Smooth muscle cell of the brain vasculature (primary cell): ENCODE measurements at regions not wholly inside any gene's neighbourhood (a gene's known extent, or its start where the extent isn't known, plus 50 kb on each side); places are given as distances from the start of the nearest gene placed in this dataset.

Experiments
- DNase-seq: peaks from one replicate; pipeline ENCODE4 v3.0.0-alpha.2; 2012; ENCODE audit warnings: low read depth, low spot score

- DNase-seq: no peak
Observed at GRCh38 chr7:47221826-47222225, 360.1 kb downstream of the TNS3 start.

- DNase-seq: no peak
Observed at GRCh38 chr7:47218378-47219176, 363.3 kb downstream of the TNS3 start.

- no peak for DNase-seq
Observed at GRCh38 chr7:47217570-47218360, 364.1 kb downstream of the TNS3 start.

DNA sequence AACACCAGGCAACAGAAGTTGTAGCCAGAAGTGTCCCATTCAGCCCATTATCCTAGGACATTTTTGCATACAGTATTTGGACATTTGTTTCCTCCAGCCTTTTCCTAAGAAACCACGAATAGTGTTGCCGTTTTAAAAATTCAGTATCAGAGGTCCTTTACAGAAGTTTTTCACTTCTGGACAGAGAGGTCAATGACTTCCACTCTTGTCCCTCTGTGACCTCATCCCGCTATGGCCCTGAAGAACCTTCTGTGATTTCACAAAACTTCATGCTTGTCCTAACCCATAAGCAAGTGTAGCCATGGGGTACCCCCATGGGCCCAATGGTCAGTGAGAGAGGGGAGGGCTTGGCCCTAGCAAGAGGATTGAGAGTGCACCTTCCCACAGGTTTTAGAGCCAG is 364.8 kb downstream of the TNS3 start:
- no peak for DNase-seq

GRCh38 chr7:47216439-47216838 is 365.5 kb downstream of the TNS3 start:
- no peak for DNase-seq

- no peak for DNase-seq
Observed at GRCh38 chr7:47215640-47216039, 366.3 kb downstream of the TNS3 start.

GRCh38 chr7:47215049-47215448 is 366.9 kb downstream of the TNS3 start:
- DNase-seq: no peak

DNA sequence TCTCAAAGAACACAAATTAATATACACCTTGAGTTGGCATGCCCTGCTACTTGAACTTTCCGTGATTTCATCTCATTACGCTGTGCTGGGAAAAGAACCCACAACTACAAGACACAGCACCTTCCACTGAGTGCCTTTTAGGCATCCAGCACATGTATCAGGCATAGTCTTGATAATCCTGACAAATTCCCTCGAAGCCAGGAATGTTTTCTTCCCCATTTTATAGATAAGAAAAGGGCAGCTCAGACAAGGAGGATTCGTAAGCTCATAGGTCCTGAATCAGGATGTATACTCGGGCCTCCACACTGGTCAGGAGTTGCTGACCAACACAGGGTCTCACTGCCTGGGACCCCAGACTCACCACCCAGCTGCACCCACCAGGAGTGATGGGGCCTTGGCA is 368.6 kb downstream of the TNS3 start:
- DNase-seq: no peak

DNA sequence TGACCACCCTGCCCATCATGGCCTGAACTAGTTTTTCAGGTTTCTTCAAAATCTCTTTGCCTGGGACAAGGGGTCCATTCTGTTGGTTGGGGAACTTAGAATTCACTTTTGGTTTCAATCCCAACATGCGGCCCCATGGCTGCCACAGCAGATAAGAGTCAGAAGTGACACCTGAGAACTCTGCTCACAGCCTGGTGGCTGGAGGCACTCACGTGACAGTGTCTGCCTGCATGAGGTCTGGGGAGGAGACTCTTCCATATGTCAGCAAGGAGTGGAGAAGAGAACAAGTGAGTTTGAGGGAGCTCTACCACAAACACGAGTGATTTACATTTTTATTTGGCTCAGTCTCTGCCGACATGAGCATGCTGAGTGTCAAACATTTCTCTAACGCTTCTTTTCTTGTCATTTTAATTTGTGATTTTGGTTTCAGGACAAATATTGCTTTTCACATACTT is 370.4 kb downstream of the TNS3 start:
- DNase-seq: no peak

GRCh38 chr7:47210281-47210854 is 371.5 kb downstream of the TNS3 start:
- DNase-seq: no peak

- no peak for DNase-seq
Observed at GRCh38 chr7:47207956-47208355, 374.0 kb downstream of the TNS3 start.

DNA sequence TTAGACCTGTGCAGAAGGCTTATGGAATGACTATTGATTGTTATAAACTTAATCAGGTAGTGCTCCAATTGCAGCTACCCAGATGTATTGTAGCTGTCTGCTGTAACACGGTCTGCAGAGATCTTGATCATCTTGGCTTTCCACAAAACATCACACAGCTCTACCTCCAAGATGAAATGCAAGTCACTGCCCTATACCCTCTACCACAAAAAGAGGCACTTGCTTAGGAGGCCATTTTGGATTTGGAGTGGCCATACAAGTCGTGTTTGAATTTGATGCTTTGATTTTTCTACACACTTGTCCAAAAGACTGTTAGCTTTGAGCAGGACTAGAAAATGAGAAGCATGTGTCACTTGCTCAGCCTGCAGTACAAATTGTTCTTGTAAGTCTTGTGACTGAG is 377.2 kb downstream of the TNS3 start:
- no peak for DNase-seq

GRCh38 chr7:47202146-47202783 is 379.6 kb downstream of the TNS3 start:
- no peak for DNase-seq

GRCh38 chr7:47198159-47198558 is 383.8 kb downstream of the TNS3 start:
- DNase-seq: no peak

GRCh38 chr7:47197486-47197885 is 384.4 kb downstream of the TNS3 start:
- no peak for DNase-seq

- no peak for DNase-seq
Observed at GRCh38 chr7:47196737-47197136, 385.2 kb downstream of the TNS3 start.

GRCh38 chr7:47196106-47196645 is 385.7 kb downstream of the TNS3 start:
- DNase-seq: no peak

- DNase-seq: no peak
Observed at GRCh38 chr7:47195641-47196040, 386.3 kb downstream of the TNS3 start.

DNA sequence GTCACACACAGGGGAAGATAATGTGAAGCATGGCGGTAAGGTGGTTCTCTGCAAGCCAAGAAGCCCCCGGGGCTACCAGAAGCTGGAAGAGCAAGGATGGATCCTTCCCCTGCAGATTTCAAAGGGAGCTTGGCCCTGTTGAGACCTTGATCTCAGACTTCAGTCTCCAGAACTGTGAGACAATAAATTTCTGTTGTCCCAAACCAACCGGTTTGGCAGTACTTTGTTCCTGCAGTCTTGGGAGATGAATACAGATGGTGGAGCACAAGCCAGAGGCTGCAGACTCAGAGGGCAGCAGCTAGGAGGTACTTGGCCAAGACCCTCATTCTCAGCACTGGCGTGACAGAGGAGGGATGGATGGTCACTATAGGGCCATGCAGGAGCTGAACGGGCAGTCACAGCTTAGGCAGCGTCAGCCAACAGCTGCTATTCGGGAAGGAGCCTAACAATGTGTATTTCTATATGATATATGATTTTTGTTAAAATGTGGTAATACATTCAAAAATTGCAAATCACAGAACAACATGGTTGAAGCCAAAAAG is 387.3 kb downstream of the TNS3 start:
- no peak for DNase-seq

DNA sequence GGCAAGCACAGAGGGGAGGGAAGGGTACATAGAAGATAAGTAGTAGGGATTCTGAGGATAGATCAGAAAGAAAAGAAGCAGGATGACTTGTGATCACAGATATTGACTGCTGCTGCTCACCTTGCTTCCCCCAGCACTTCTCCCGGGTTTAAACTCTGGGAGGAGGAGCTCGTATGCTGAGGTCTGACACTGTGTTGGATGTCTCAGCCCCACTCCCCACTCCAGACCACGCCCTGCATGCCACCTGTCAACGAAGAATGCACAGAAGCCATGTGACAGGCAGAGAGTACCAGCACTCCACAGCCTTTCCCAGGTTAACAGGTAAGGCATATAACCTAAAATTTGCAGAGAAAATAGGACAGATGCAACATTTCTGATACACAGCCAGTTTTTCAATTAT is 388.9 kb downstream of the TNS3 start:
- DNase-seq: no peak

DNA sequence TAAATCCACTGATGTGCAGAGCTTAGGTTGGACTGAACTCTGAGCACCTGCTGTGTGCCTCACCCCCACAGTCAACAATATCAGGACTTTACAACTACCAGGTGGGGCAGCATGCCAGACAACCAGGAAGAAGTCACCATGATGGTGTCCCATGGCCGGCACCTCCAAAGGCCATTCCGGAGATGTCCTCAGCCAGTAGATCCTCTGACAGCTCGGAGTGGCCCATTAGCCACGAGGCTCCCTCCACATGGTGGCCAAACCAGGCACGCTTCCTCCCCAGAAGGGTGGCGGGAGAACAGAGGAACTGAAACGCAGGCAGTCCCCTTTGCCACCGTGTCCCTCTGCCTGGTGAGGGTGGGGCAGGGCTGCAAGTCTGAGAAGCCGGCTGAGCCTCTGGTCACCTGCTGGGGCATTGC is 390.0 kb downstream of the TNS3 start:
- DNase-seq: no peak

GRCh38 chr7:47191316-47191715 is 390.6 kb downstream of the TNS3 start:
- no peak for DNase-seq
